Astrocyte of the cerebellum (primary cell): ENCODE measurements at regions not wholly inside any gene's neighbourhood (a gene's known extent, or its start where the extent isn't known, plus 50 kb on each side); places are given as distances from the start of the nearest gene placed in this dataset.

Experiments
- DNase-seq: peaks from one replicate; pipeline ENCODE4 v3.0.0-alpha.2; 2011; ENCODE audit warnings: low read depth
- H3K4me3 ChIP-seq: 2 replicates; pipeline ENCODE4 v1.5.1; 2011; ENCODE audit warnings: mild to moderate bottlenecking, low read depth, low read length, moderate library complexity
- in situ Hi-C: cut with HindIII; loops from 2 replicates; pipeline ENCODE4 v1.10.0; 2017; ENCODE audit warnings: low sequenced_read_pairs
- TF ChIP-seq, protein P1 (sequence below): IDR thresholded peaks from 2 replicates; pipeline ENCODE4 v1.5.1; 2012; ENCODE audit warnings: low read length, low read depth, moderate library complexity, mild to moderate bottlenecking; ENCODE audit errors: missing control alignments

DNA sequence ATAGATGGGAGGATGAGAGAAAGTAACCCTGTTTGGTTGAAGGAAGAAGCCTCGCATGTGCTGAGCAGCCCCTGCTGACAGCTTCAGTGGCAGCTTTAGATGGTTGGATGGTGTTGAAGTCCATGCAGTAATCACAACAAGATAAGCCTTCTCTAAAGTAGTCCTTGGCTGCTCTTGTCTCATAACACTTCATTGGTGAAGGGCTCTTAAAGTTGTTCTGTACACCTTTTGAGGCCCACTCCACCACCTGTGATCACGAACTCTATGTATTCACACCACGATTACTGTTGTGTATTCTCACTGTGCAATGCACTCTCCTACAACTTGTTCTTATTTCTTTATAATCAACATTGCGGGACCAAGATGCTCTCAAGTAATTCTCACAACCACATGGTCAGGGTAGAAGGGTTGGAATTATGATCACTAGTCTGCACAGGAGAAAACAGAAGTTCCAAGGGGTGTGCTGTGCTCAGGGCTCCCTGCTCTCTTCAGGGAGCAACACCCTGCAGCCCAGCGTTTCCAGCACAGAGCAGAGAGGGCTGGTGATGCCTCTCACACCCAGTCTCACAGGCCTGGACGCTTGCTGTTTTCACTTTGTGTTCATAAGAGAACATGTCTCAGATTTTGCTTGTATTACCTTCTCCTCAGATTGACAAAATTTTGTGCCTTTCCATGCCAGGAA is 294.4 kb downstream of the SMOC2 start:
- no peak overlapping the region for H3K4me3 ChIP-seq
- in situ Hi-C loops: no loop called here
- TF ChIP-seq, protein P1, sequence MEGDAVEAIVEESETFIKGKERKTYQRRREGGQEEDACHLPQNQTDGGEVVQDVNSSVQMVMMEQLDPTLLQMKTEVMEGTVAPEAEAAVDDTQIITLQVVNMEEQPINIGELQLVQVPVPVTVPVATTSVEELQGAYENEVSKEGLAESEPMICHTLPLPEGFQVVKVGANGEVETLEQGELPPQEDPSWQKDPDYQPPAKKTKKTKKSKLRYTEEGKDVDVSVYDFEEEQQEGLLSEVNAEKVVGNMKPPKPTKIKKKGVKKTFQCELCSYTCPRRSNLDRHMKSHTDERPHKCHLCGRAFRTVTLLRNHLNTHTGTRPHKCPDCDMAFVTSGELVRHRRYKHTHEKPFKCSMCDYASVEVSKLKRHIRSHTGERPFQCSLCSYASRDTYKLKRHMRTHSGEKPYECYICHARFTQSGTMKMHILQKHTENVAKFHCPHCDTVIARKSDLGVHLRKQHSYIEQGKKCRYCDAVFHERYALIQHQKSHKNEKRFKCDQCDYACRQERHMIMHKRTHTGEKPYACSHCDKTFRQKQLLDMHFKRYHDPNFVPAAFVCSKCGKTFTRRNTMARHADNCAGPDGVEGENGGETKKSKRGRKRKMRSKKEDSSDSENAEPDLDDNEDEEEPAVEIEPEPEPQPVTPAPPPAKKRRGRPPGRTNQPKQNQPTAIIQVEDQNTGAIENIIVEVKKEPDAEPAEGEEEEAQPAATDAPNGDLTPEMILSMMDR: no peak
- no peak for DNase-seq

DNA sequence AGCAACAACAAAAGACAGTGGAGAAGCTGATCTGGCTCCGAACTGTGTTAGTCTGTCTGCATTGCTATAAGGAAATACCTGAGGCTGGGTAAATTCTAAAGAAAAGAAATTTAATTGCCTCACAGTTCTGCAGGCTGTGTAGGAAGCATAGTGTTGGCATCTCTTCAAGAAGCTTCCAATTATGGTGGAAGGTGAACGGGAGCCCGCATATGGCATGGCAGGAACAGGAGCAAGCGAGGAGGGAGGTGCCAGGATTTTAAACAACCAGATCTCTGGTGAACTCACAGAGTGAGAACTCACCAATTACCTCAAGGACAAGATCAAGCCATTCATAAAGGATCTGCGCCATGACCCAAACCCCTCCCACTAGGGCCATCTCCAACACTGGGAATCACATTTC is 293.5 kb downstream of the SMOC2 start:
- TF ChIP-seq, protein P1: no peak
- DNase-seq: no peak
- H3K4me3 ChIP-seq: no peak overlapping the region
- in situ Hi-C loops: no loop called here

DNA sequence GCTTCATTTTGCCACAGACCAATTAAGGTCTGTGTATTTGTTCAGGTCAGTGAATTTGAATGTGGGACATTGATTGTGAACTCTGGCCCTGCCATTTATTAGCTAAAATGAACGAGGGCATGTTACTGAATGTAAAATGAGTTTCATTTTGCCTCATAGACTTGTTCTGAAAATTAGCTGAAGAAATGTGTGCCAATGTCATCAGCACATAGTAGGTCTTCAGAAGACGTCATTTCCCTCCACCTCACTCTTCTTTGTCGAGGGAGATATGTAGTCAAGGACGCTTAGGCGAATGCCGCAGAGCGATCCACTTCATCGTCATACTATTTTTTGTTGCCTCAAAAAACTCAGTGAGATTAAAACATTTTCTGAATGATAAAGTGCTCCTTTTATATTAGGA is 291.7 kb downstream of the SMOC2 start:
- no peak overlapping the region for H3K4me3 ChIP-seq
- in situ Hi-C loops: no loop called here
- TF ChIP-seq, protein P1: no peak
- DNase-seq: no peak

- in situ Hi-C loops: no loop called here
- TF ChIP-seq, protein P1: no peak
- DNase-seq: no peak
- no peak overlapping the region for H3K4me3 ChIP-seq
Observed at GRCh38 chr6:168730931-168731716, 290.1 kb downstream of the SMOC2 start.

DNA sequence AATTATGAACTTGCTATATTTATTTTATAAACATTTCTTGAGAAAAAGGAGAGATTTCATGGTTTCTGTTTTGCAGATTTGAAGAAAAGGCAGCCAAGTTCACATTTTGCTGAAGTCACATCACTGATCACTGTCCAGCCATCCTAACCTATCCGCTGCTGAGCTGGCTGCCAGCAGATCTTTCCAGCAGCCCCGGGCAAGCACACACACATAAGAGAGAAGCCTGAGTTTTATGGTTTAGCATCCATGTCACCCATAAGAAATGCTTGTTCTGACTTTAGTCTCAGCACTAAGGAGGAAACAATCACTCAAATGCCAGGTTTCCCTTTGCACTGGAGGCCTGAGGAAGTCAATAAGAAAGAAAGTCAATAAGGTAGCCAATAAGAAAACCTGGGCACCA is 287.1 kb downstream of the SMOC2 start:
- in situ Hi-C loops: no loop called here
- TF ChIP-seq, protein P1: no peak

GRCh38 chr6:168726312-168726856 is 285.4 kb downstream of the SMOC2 start:
- TF ChIP-seq, protein P1: no peak
- in situ Hi-C loops: no loop called here
- DNase-seq: no peak
- no peak overlapping the region for H3K4me3 ChIP-seq

More for the DNA sequence above, 287.1 kb downstream of the SMOC2 start:
- no peak for DNase-seq
- no peak overlapping the region for H3K4me3 ChIP-seq
